ENCODE measurements at regions not wholly inside any gene's neighbourhood (a gene's known extent, or its start where the extent isn't known, plus 50 kb on each side); places are given as distances from the start of the nearest gene placed in this dataset.

GRCh38 chr4:177964693-177965168, 522.5 kb upstream of the AGA start:
- DNase-seq (ENCODE audit: low read depth) = peak; percentile 16
- H3K4me3 ChIP-seq (ENCODE audit: low read depth, low read length) = no peak overlapping the region
- no peak for TF ChIP-seq CTCF (IDR thresholded peaks at IDR 0.05; ENCODE audit: insufficient read depth, low read length)

GRCh38 chr4:177967328-177967727, 525.1 kb upstream of the AGA start:
- DNase-seq (ENCODE audit: low read depth) = no peak
- H3K4me3 ChIP-seq (ENCODE audit: low read depth, low read length) = no peak overlapping the region
- TF ChIP-seq CTCF (IDR thresholded peaks at IDR 0.05; ENCODE audit: insufficient read depth, low read length) = no peak

GRCh38 chr4:177968817-177969442, 526.7 kb upstream of the AGA start:
- DNase-seq (ENCODE audit: low read depth) = no peak

GRCh38 chr4:177974461-177974860, 532.2 kb upstream of the AGA start:
- no peak for DNase-seq (ENCODE audit: low read depth)
- no peak for TF ChIP-seq CTCF (IDR thresholded peaks at IDR 0.05; ENCODE audit: insufficient read depth, low read length)
- no peak overlapping the region for H3K4me3 ChIP-seq (ENCODE audit: low read depth, low read length)

More at GRCh38 chr4:177968817-177969442, 526.7 kb upstream of the AGA start:
- TF ChIP-seq CTCF (IDR thresholded peaks at IDR 0.05; ENCODE audit: insufficient read depth, low read length) = no peak
- H3K4me3 ChIP-seq (ENCODE audit: low read depth, low read length) = no peak overlapping the region

GRCh38 chr4:177975315-177975987, 533.2 kb upstream of the AGA start:
- no peak for TF ChIP-seq CTCF (IDR thresholded peaks at IDR 0.05; ENCODE audit: insufficient read depth, low read length)
- no peak for DNase-seq (ENCODE audit: low read depth)
- H3K4me3 ChIP-seq (ENCODE audit: low read depth, low read length) = no peak overlapping the region

GRCh38 chr4:177986236-177986635, 544.0 kb upstream of the AGA start:
- DNase-seq (ENCODE audit: low read depth) = no peak
- no peak for TF ChIP-seq CTCF (IDR thresholded peaks at IDR 0.05; ENCODE audit: insufficient read depth, low read length)
- no peak overlapping the region for H3K4me3 ChIP-seq (ENCODE audit: low read depth, low read length)
